Neural crest cell (in vitro differentiated cells): ENCODE measurements at regions not wholly inside any gene's neighbourhood (a gene's known extent, or its start where the extent isn't known, plus 50 kb on each side); places are given as distances from the start of the nearest gene placed in this dataset.
"Not testable (repeated sequence)": the region's sequence is repeated elsewhere in the genome, so short reads cannot be mapped to it uniquely, and the experiment has no call there.

Experiments used
- DNase-seq: peaks from one replicate; pipeline ENCODE4 v3.0.0; 2021; ENCODE audit warnings: low read depth, mixed read lengths, low spot score
- H3K27ac Mint-ChIP-seq: one replicate; pipeline ENCODE4 v1.8.0; 2021; ENCODE audit warnings: mild to moderate bottlenecking, mixed read lengths; ENCODE audit not compliant: unreplicated experiment
- H3K27me3 Mint-ChIP-seq: 2 replicates; pipeline ENCODE4 v1.8.0; 2021; ENCODE audit warnings: low read depth, mild to moderate bottlenecking, mixed read lengths
- H3K36me3 Mint-ChIP-seq: 2 replicates; pipeline ENCODE4 v1.8.0; 2021; ENCODE audit warnings: low read depth, mild to moderate bottlenecking, mixed read lengths
- H3K4me1 Mint-ChIP-seq: 2 replicates; pipeline ENCODE4 v1.8.0; 2021; ENCODE audit warnings: mixed read lengths
- H3K4me3 Mint-ChIP-seq: one replicate; pipeline ENCODE4 v1.8.0; 2021; ENCODE audit warnings: mild to moderate bottlenecking, mixed read lengths
- H3K9me3 Mint-ChIP-seq: 2 replicates; pipeline ENCODE4 v1.8.0; 2021; ENCODE audit warnings: mixed read lengths
- TF ChIP-seq, protein P1 (sequence below): fragments of 200-600 bp; sonication (generic); conservative IDR thresholded peaks from 2 replicates; pipeline ENCODE4 v1.5.0; 2021; ENCODE audit warnings: antibody characterized with exemption, mild to moderate bottlenecking

DNA sequence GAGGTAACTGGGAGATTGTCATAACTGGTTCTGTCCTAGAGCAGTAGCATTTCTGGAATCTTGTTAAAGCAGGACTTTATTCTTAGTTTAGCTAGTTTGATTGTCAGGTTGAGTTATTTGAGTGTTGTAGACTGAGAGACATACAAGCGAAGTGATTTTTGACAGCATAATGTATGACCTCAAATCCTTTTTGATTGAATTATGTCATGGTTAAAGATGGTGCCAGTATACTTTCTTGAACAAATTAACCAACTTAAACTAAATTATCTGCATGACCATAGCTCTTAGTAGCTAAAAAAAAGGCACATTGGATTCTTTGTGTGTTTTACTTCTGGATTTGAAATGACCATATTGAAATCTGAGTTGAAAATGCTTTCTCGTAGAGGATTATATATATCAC, 626.6 kb downstream of the TMTC2 start:
- H3K4me1 Mint-ChIP-seq: no peaks in the 10 kb centered on the region
- TF ChIP-seq, protein P1, sequence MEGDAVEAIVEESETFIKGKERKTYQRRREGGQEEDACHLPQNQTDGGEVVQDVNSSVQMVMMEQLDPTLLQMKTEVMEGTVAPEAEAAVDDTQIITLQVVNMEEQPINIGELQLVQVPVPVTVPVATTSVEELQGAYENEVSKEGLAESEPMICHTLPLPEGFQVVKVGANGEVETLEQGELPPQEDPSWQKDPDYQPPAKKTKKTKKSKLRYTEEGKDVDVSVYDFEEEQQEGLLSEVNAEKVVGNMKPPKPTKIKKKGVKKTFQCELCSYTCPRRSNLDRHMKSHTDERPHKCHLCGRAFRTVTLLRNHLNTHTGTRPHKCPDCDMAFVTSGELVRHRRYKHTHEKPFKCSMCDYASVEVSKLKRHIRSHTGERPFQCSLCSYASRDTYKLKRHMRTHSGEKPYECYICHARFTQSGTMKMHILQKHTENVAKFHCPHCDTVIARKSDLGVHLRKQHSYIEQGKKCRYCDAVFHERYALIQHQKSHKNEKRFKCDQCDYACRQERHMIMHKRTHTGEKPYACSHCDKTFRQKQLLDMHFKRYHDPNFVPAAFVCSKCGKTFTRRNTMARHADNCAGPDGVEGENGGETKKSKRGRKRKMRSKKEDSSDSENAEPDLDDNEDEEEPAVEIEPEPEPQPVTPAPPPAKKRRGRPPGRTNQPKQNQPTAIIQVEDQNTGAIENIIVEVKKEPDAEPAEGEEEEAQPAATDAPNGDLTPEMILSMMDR: no peak
- no peak overlapping the region for H3K27ac Mint-ChIP-seq
- H3K4me3 Mint-ChIP-seq: no peak overlapping the region
- H3K9me3 Mint-ChIP-seq: no peaks in the 10 kb centered on the region
- no peak for DNase-seq
- no peaks in the 10 kb centered on the region for H3K36me3 Mint-ChIP-seq
- no peaks in the 10 kb centered on the region for H3K27me3 Mint-ChIP-seq

DNA sequence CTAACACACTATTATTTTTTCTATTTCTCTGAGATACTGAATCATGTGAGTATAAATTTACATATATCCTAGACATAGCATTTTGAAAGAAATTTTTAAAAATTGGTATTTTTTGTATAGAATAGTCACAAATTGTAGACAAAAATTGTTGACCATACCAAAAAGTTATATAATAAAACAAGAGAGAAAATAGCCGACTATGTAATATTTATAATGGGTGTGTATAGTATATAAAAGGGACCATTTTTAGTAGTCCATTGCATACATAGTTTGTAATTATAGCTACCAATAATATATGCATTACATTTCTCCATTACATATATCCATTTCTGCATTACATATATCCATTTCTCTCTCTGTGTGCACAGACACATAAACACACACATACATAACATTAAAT, 590.2 kb downstream of the TMTC2 start:
- no peak overlapping the region for H3K27ac Mint-ChIP-seq

DNA sequence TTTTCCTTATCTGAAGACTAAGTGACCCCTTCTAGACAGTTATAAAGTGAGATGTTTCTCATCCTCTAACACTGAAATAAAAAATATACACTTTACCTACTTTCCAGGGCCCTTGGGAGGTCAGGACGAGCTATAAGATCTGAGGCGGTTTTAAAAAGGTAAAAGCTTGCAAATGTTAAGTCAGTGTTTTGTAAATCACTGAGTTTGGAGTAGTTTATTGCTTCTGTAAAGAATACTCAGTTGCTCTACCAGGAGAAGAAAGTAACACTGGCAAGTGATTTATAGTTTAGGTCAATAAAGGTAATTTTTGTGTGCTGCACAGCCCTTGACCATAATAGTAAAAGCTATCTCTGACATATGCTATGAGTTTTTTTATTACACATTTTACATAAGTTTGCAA, 584.5 kb downstream of the TMTC2 start:
- peaks cover 8% of the 10 kb centered on the region for H3K9me3 Mint-ChIP-seq
- H3K36me3 Mint-ChIP-seq: peaks cover 4% of the 10 kb centered on the region
- TF ChIP-seq, protein P1: no peak
- no peaks in the 10 kb centered on the region for H3K4me1 Mint-ChIP-seq
- H3K27ac Mint-ChIP-seq: no peak overlapping the region
- DNase-seq: no peak
- H3K4me3 Mint-ChIP-seq: no peak overlapping the region
- no peaks in the 10 kb centered on the region for H3K27me3 Mint-ChIP-seq

More for the DNA sequence above, 590.2 kb downstream of the TMTC2 start:
- Mint-ChIP-seq H3K4me3 (no peak overlapping the region), H3K27me3 (no peaks in the 10 kb centered on the region), H3K4me1 (no peaks in the 10 kb centered on the region), H3K9me3 (peaks cover 9% of the 10 kb centered on the region), H3K36me3 (peaks cover 6% of the 10 kb centered on the region)
- DNase-seq: no peak
- TF ChIP-seq, protein P1: no peak

DNA sequence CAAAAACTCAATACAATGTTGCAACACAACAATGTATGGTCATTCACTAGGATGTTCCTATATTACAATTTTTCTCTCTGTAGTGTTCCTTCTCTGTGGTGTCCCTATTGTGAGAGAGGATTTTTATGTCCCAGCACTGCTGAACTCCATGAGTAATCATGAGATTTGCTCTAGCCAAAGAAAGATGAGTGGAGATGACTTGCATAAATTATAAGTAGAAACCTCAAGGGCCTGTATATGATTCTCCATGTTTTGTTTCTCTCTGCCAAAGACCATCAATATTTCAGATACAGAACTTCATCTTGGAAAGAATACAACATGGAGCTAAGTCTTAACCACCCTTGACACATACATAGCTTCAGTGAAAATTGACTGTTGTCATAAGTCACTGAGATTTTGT, 579.1 kb downstream of the TMTC2 start:
- H3K4me1 Mint-ChIP-seq: no peaks in the 10 kb centered on the region
- peaks cover 3% of the 10 kb centered on the region for H3K9me3 Mint-ChIP-seq
- no peak overlapping the region for H3K4me3 Mint-ChIP-seq
- no peak overlapping the region for H3K27ac Mint-ChIP-seq
- TF ChIP-seq, protein P1: no peak
- no peak for DNase-seq
- no peaks in the 10 kb centered on the region for H3K27me3 Mint-ChIP-seq
- H3K36me3 Mint-ChIP-seq: no peaks in the 10 kb centered on the region

DNA sequence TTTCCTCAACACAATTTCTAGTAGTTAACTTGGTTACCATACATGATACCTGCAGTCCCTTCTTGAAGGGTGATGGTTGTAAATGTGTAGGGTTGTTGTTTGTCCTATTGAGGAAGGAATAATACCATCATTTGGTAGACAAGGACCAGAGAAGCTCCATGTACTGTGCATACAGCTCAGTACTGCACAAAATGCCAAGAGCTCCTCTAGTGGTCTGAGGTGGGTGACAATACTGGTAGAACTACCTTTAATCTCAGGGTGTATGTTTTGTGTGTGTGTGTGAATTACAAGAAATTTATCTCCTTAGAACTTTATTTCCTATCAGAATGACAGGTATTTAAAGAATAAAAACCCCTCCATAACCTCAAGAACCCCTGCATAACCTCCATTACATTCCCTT, 575.3 kb downstream of the TMTC2 start:
- H3K36me3 Mint-ChIP-seq: no peaks in the 10 kb centered on the region
- no peaks in the 10 kb centered on the region for H3K27me3 Mint-ChIP-seq
- DNase-seq: no peak
- TF ChIP-seq, protein P1: peak; percentile 26
- no peaks in the 10 kb centered on the region for H3K9me3 Mint-ChIP-seq
- no peak overlapping the region for H3K27ac Mint-ChIP-seq
- H3K4me1 Mint-ChIP-seq: no peaks in the 10 kb centered on the region
- H3K4me3 Mint-ChIP-seq: no peak overlapping the region

DNA sequence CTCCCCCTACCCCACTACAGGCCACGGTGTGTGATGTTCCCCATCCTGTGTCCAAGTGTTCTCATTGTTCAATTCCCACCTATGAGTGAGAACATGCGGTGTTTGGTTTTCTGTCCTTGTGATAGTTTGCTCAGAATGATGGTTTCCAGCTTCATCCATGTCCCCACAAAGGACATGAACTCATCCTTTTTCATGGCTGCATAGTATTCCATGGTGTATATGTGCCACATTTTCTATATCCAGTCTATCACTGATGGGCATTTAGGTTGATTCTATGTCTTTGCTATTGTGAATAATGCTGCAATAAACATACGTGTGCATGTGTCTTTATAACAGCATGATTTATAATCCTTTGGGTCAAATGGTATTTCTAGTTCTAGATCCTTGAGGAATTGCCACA, 573.4 kb downstream of the TMTC2 start:
- H3K9me3 Mint-ChIP-seq, H3K27ac Mint-ChIP-seq, H3K4me1 Mint-ChIP-seq, H3K27me3 Mint-ChIP-seq, DNase-seq, H3K4me3 Mint-ChIP-seq, H3K36me3 Mint-ChIP-seq: not testable (repeated sequence)
